GM23338 (cell line): ENCODE measurements at regions not wholly inside any gene's neighbourhood (a gene's known extent, or its start where the extent isn't known, plus 50 kb on each side); places are given as distances from the start of the nearest gene placed in this dataset.

Experiments used
- ATAC-seq: fragments of 200-7000 bp; cut with Tn5 transposase; 3 replicates; pipeline ENCODE4 v1.9.1; 2020
- DNase-seq: peaks from one replicate; pipeline ENCODE4 v3.0.0-alpha.2; 2015; ENCODE audit warnings: low spot score
- H2AFZ ChIP-seq: fragments of 200-600 bp; sonication (generic); 2 replicates; pipeline ENCODE4 v1.8.0; 2016; ENCODE audit warnings: antibody characterized with exemption, mild to moderate bottlenecking, moderate library complexity
- H3F3A ChIP-seq: fragments of 200-600 bp; sonication (generic); replicated peaks from 2 replicates; pipeline ENCODE4 v1.8.0; 2017; ENCODE audit warnings: antibody characterized with exemption, mixed run types, low read depth
- H3K27ac ChIP-seq: fragments of 200-600 bp; sonication (generic); 2 replicates; pipeline ENCODE4 v1.6.1; 2016; ENCODE audit warnings: low read depth
- H3K27me3 ChIP-seq: fragments of 200-600 bp; sonication (generic); 2 replicates; pipeline ENCODE4 v1.8.0; 2016; ENCODE audit warnings: mild to moderate bottlenecking, mixed run types, moderate library complexity; ENCODE audit not compliant: insufficient read depth
- H3K36me3 ChIP-seq: fragments of 200-600 bp; sonication (generic); 2 replicates; pipeline ENCODE4 v1.8.0; 2016; ENCODE audit warnings: mild to moderate bottlenecking; ENCODE audit not compliant: insufficient read depth
- H3K4me1 ChIP-seq: fragments of 200-600 bp; sonication (generic); 2 replicates; pipeline ENCODE4 v1.8.0; 2016; ENCODE audit warnings: mild to moderate bottlenecking, moderate library complexity; ENCODE audit not compliant: insufficient read depth
- H3K4me2 ChIP-seq: fragments of 200-600 bp; sonication (generic); 2 replicates; pipeline ENCODE4 v1.7.1; 2017; ENCODE audit warnings: mixed run types
- H3K4me3 ChIP-seq: fragments of 200-600 bp; sonication (generic); 2 replicates; pipeline ENCODE4 v1.6.1; 2016; ENCODE audit warnings: mixed run types
- H3K79me2 ChIP-seq: fragments of 200-600 bp; sonication (generic); replicated peaks from 2 replicates; pipeline ENCODE4 v1.8.0; 2017; ENCODE audit warnings: mild to moderate bottlenecking; ENCODE audit not compliant: insufficient read depth
- H3K9me2 ChIP-seq: fragments of 200-600 bp; sonication (generic); 2 replicates; pipeline ENCODE4 v1.8.0; 2017; ENCODE audit not compliant: insufficient read depth
- H4K20me1 ChIP-seq: fragments of 200-600 bp; sonication (generic); replicated peaks from 2 replicates; pipeline ENCODE4 v1.8.0; 2017; ENCODE audit warnings: mild to moderate bottlenecking; ENCODE audit not compliant: insufficient read depth
- H3K27ac Mint-ChIP-seq: 2 replicates; pipeline ENCODE4 v1.8.0; 2020; ENCODE audit warnings: inconsistent platforms, mild to moderate bottlenecking, moderate library complexity, mixed read lengths
- H3K27me3 Mint-ChIP-seq: 3 replicates; pipeline ENCODE4 v1.8.0; 2022; ENCODE audit warnings: low read depth, mild to moderate bottlenecking, moderate library complexity, mixed read lengths, inconsistent platforms; ENCODE audit not compliant: insufficient read depth, poor library complexity
- H3K36me3 Mint-ChIP-seq: 3 replicates; pipeline ENCODE4 v1.8.0; 2021; ENCODE audit warnings: low read depth, mild to moderate bottlenecking, inconsistent platforms, moderate library complexity, mixed read lengths
- H3K4me1 Mint-ChIP-seq: 3 replicates; pipeline ENCODE4 v1.8.0; 2020; ENCODE audit warnings: mild to moderate bottlenecking, inconsistent platforms, mixed read lengths
- H3K4me3 Mint-ChIP-seq: 3 replicates; pipeline ENCODE4 v1.8.0; 2021; ENCODE audit warnings: moderate library complexity, mild to moderate bottlenecking, inconsistent platforms, mixed read lengths
- H3K9me3 Mint-ChIP-seq: 3 replicates; pipeline ENCODE4 v1.8.0; 2020; ENCODE audit warnings: moderate library complexity, mild to moderate bottlenecking, inconsistent platforms, mixed read lengths
- CREB1 ChIP-seq: fragments of 250-450 bp; sonication (Bioruptor Pico); IDR thresholded peaks from 2 replicates; pipeline ENCODE4 v1.5.0; 2020; ENCODE audit warnings: low read depth, mild to moderate bottlenecking, moderate library complexity
- EZH2 ChIP-seq: fragments of 200-600 bp; sonication (generic); IDR thresholded peaks from one replicate; pipeline ENCODE4 v1.8.0; 2017; ENCODE audit warnings: antibody characterized with exemption, mild to moderate bottlenecking, low read depth; ENCODE audit not compliant: unreplicated experiment
- EZH2phosphoT487 ChIP-seq: fragments of 200-600 bp; sonication (generic); IDR thresholded peaks from one replicate; pipeline ENCODE4 v1.8.1; 2018; ENCODE audit warnings: antibody characterized with exemption; ENCODE audit not compliant: unreplicated experiment
- JUNB ChIP-seq: IDR thresholded peaks from one replicate; pipeline ENCODE4 v1.6.1; 2016; ENCODE audit warnings: antibody characterized with exemption; ENCODE audit not compliant: unreplicated experiment
- NANOG ChIP-seq: IDR thresholded peaks from 2 replicates; pipeline ENCODE4 v1.6.1; 2016; ENCODE audit warnings: antibody characterized with exemption, borderline replicate concordance
- POLR2AphosphoS5 ChIP-seq: IDR thresholded peaks from 2 replicates; pipeline ENCODE4 v1.6.1; 2016; ENCODE audit warnings: antibody characterized with exemption, low read depth
- STAT1 ChIP-seq: IDR thresholded peaks from one replicate; pipeline ENCODE4 v1.6.1; 2016; ENCODE audit warnings: antibody characterized with exemption; ENCODE audit not compliant: unreplicated experiment
- ZNF114 ChIP-seq: fragments of 250-450 bp; sonication (Bioruptor Pico); IDR thresholded peaks from 2 replicates; pipeline ENCODE4 v1.5.0; 2020; ENCODE audit warnings: mild to moderate bottlenecking, moderate library complexity
- TF ChIP-seq, protein P1 (sequence below): IDR thresholded peaks from 2 replicates; pipeline ENCODE4 v1.6.1; 2016; ENCODE audit warnings: antibody characterized with exemption
- TF ChIP-seq, protein P2 (sequence below), 2 experiments: fragments of 200-600 bp in 1 of 2; sonication (generic) in 1 of 2; conservative IDR thresholded peaks; 2 replicates each; pipeline versions ENCODE4 v1.5.1 to v1.6.1; 2016 to 2017; ENCODE audit warnings: antibody characterized with exemption in 2 of 2, low read depth in 2 of 2, mild to moderate bottlenecking in 2 of 2, moderate library complexity in 1 of 2
- TF ChIP-seq, protein P3 (sequence below): IDR thresholded peaks from one replicate; pipeline ENCODE4 v1.6.1; 2018; ENCODE audit warnings: antibody characterized with exemption; ENCODE audit not compliant: unreplicated experiment

DNA sequence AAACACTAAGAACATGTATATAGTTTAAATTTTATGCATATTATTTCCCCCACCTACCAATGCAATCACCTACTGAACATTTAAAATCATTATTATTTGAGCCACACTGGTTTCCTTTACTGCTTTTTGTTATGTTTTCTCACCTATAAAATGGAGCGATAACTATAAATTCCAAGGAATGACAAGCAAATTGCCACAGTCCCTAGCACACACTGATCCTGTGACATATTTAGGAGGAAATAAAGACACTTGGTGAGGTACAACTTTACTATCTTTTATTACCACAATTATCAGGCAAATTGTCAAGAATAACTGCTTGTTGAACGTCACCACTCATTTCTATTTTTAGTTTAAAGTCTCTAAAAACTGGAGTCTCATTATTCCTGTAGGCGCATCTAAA, 1693.6 kb downstream of the EFNA5 start:
- Mint-ChIP-seq H3K4me3 (no peak overlapping the region), H3K9me3 (no peaks in the 10 kb centered on the region; the same call in 2 of the 3 replicates), H3K36me3 (no peaks in the 10 kb centered on the region), H3K27me3 (no peaks in the 10 kb centered on the region), H3K4me1 (no peaks in the 10 kb centered on the region), H3K27ac (no peak overlapping the region)
- no peak for ATAC-seq
- Histone ChIP-seq H3K27ac (no peak overlapping the region), H3K79me2 (no peaks in the 10 kb centered on the region), H3K4me1 (no peaks in the 10 kb centered on the region), H3K4me2 (no peak overlapping the region), H3K9me2 (no peaks in the 10 kb centered on the region), H3F3A (no peaks in the 10 kb centered on the region), H4K20me1 (no peaks in the 10 kb centered on the region), H3K4me3 (no peak overlapping the region), H3K36me3 (no peaks in the 10 kb centered on the region), H2AFZ (no peak overlapping the region), H3K27me3 (no peaks in the 10 kb centered on the region)
- no peak for DNase-seq
- TF ChIP-seq STAT1 (no peak), CREB1 (CRISPR knock-in tag) (no peak), EZH2phosphoT487 (no peak), POLR2AphosphoS5 (no peak), JUNB (no peak), ZNF114 (CRISPR knock-in tag) (no peak)
- TF ChIP-seq, protein P1, sequence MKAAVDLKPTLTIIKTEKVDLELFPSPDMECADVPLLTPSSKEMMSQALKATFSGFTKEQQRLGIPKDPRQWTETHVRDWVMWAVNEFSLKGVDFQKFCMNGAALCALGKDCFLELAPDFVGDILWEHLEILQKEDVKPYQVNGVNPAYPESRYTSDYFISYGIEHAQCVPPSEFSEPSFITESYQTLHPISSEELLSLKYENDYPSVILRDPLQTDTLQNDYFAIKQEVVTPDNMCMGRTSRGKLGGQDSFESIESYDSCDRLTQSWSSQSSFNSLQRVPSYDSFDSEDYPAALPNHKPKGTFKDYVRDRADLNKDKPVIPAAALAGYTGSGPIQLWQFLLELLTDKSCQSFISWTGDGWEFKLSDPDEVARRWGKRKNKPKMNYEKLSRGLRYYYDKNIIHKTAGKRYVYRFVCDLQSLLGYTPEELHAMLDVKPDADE, result no peak
- TF ChIP-seq, protein P2, sequence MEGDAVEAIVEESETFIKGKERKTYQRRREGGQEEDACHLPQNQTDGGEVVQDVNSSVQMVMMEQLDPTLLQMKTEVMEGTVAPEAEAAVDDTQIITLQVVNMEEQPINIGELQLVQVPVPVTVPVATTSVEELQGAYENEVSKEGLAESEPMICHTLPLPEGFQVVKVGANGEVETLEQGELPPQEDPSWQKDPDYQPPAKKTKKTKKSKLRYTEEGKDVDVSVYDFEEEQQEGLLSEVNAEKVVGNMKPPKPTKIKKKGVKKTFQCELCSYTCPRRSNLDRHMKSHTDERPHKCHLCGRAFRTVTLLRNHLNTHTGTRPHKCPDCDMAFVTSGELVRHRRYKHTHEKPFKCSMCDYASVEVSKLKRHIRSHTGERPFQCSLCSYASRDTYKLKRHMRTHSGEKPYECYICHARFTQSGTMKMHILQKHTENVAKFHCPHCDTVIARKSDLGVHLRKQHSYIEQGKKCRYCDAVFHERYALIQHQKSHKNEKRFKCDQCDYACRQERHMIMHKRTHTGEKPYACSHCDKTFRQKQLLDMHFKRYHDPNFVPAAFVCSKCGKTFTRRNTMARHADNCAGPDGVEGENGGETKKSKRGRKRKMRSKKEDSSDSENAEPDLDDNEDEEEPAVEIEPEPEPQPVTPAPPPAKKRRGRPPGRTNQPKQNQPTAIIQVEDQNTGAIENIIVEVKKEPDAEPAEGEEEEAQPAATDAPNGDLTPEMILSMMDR (conservative IDR thresholded peaks at IDR 0.05; ENCODE audit: low read depth in 2 of 2), result no peak

DNA sequence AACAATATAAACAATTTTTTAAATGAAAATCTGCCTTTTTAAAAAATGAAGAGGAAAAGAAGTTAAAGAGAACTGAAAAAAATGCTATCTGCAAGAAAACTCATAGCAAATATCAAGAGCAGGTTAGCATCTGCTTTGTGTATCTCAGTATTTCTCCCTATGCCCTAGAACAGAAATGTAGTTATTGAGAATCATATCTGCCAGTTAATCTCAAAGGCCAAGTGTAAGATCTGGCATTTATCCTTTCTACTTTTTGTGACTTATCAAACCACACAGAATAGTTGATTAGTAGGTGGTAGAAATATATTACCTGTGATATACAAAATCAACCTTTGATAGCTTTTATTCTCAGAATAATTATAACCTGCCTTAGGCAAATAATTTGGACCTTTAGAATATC, 1699.8 kb downstream of the EFNA5 start:
- Mint-ChIP-seq H3K4me1 (no peaks in the 10 kb centered on the region), H3K36me3 (no peaks in the 10 kb centered on the region), H3K27me3 (no peaks in the 10 kb centered on the region), H3K4me3 (no peak overlapping the region), H3K9me3 (no peaks in the 10 kb centered on the region), H3K27ac (no peak overlapping the region)
- DNase-seq, result no peak
- H3K79me2 ChIP-seq, result no peaks in the 10 kb centered on the region
- no peak overlapping the region for H3K4me3 ChIP-seq
- H3K36me3 ChIP-seq, result no peaks in the 10 kb centered on the region
- H3K4me2 ChIP-seq, result no peak overlapping the region
- H3K9me2 ChIP-seq, result peaks cover 3% of the 10 kb centered on the region; the same call in 1 of the 2 replicates
- no peak overlapping the region for H2AFZ ChIP-seq
- H3K4me1 ChIP-seq, result no peaks in the 10 kb centered on the region
- no peaks in the 10 kb centered on the region for H4K20me1 ChIP-seq
- no peak for TF ChIP-seq POLR2AphosphoS5
- TF ChIP-seq, protein P3, sequence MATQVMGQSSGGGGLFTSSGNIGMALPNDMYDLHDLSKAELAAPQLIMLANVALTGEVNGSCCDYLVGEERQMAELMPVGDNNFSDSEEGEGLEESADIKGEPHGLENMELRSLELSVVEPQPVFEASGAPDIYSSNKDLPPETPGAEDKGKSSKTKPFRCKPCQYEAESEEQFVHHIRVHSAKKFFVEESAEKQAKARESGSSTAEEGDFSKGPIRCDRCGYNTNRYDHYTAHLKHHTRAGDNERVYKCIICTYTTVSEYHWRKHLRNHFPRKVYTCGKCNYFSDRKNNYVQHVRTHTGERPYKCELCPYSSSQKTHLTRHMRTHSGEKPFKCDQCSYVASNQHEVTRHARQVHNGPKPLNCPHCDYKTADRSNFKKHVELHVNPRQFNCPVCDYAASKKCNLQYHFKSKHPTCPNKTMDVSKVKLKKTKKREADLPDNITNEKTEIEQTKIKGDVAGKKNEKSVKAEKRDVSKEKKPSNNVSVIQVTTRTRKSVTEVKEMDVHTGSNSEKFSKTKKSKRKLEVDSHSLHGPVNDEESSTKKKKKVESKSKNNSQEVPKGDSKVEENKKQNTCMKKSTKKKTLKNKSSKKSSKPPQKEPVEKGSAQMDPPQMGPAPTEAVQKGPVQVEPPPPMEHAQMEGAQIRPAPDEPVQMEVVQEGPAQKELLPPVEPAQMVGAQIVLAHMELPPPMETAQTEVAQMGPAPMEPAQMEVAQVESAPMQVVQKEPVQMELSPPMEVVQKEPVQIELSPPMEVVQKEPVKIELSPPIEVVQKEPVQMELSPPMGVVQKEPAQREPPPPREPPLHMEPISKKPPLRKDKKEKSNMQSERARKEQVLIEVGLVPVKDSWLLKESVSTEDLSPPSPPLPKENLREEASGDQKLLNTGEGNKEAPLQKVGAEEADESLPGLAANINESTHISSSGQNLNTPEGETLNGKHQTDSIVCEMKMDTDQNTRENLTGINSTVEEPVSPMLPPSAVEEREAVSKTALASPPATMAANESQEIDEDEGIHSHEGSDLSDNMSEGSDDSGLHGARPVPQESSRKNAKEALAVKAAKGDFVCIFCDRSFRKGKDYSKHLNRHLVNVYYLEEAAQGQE, result no peak
- no peak for TF ChIP-seq ZNF114 (CRISPR knock-in tag)
- no peak for TF ChIP-seq EZH2
- TF ChIP-seq NANOG, result no peak
- H3K27ac ChIP-seq, result no peak overlapping the region
- ATAC-seq, result no peak
- H3F3A ChIP-seq, result no peaks in the 10 kb centered on the region
- no peaks in the 10 kb centered on the region for H3K27me3 ChIP-seq
